ENCODE measurements at regions not wholly inside any gene's neighbourhood (a gene's known extent, or its start where the extent isn't known, plus 50 kb on each side); places are given as distances from the start of the nearest gene placed in this dataset.

GRCh38 chr2:14557916-14558315, 74.6 kb upstream of the LRATD1 start:
- H3K27me3 ChIP-seq (ENCODE audit: control insufficient read depth, low read length) = no peaks in the 10 kb centered on the region
- no peak overlapping the region for H3K4me3 ChIP-seq (ENCODE audit: low read length)
- H3K4me2 ChIP-seq (ENCODE audit: low read length) = no peak overlapping the region
- H4K20me1 ChIP-seq (ENCODE audit: control insufficient read depth, insufficient read depth, low read depth, low read length) = no peaks in the 10 kb centered on the region
- no peak for TF ChIP-seq CTCF (IDR thresholded peaks at IDR 0.05; ENCODE audit: low read depth, low read length, poor library complexity, severe bottlenecking)
- no peak for TF ChIP-seq EZH2phosphoT487 (IDR thresholded peaks at IDR 0.05; ENCODE audit: borderline replicate concordance, low read length)
- no peaks in the 10 kb centered on the region for H3K9me2 ChIP-seq (replicated peaks; ENCODE audit: control insufficient read depth, low read length)
- no peaks in the 10 kb centered on the region for H3K36me3 ChIP-seq (ENCODE audit: control insufficient read depth, low read length)
- H3K27ac ChIP-seq (ENCODE audit: low read depth, low read length) = no peak overlapping the region
- H3K4me1 ChIP-seq (ENCODE audit: control insufficient read depth, low read length) = no peaks in the 10 kb centered on the region
- no peaks in the 10 kb centered on the region for H3F3A ChIP-seq (ENCODE audit: control insufficient read depth, insufficient read depth)
- no peaks in the 10 kb centered on the region for H3K9me3 ChIP-seq (ENCODE audit: control insufficient read depth, insufficient read depth, low read length)
- H3K79me2 ChIP-seq (ENCODE audit: control insufficient read depth, low read length) = no peaks in the 10 kb centered on the region

- H3K79me2 ChIP-seq (ENCODE audit: control insufficient read depth, low read length) = no peaks in the 10 kb centered on the region
- no peak overlapping the region for H3K4me2 ChIP-seq (ENCODE audit: low read length)
- H3K27ac ChIP-seq (ENCODE audit: low read depth, low read length) = no peak overlapping the region
- H3K4me1 ChIP-seq (ENCODE audit: control insufficient read depth, low read length) = no peaks in the 10 kb centered on the region
- TF ChIP-seq EZH2phosphoT487 (IDR thresholded peaks at IDR 0.05; ENCODE audit: borderline replicate concordance, low read length) = no peak
- no peak for TF ChIP-seq CTCF (IDR thresholded peaks at IDR 0.05; ENCODE audit: low read depth, low read length, poor library complexity, severe bottlenecking)
- H4K20me1 ChIP-seq (ENCODE audit: control insufficient read depth, insufficient read depth, low read depth, low read length) = no peaks in the 10 kb centered on the region
- no peaks in the 10 kb centered on the region for H3K9me2 ChIP-seq (replicated peaks; ENCODE audit: control insufficient read depth, low read length)
- H3K4me3 ChIP-seq (ENCODE audit: low read length) = no peak overlapping the region
- no peaks in the 10 kb centered on the region for H3K36me3 ChIP-seq (ENCODE audit: control insufficient read depth, low read length)
- no peaks in the 10 kb centered on the region for H3K9me3 ChIP-seq (ENCODE audit: control insufficient read depth, insufficient read depth, low read length)
- no peaks in the 10 kb centered on the region for H3F3A ChIP-seq (ENCODE audit: control insufficient read depth, insufficient read depth)
- H3K27me3 ChIP-seq (ENCODE audit: control insufficient read depth, low read length) = no peaks in the 10 kb centered on the region
These were observed 74.1 kb upstream of the LRATD1 start for GRCh38 chr2:14558335-14558919.

GRCh38 chr2:14560716-14561115, 71.8 kb upstream of the LRATD1 start:
- TF ChIP-seq CTCF (IDR thresholded peaks at IDR 0.05; ENCODE audit: low read depth, low read length, poor library complexity, severe bottlenecking) (no peak), EZH2phosphoT487 (IDR thresholded peaks at IDR 0.05; ENCODE audit: borderline replicate concordance, low read length) (no peak)
- Histone ChIP-seq H3K27me3 (ENCODE audit: control insufficient read depth, low read length) (no peaks in the 10 kb centered on the region), H3K4me2 (ENCODE audit: low read length) (no peak overlapping the region), H3K79me2 (ENCODE audit: control insufficient read depth, low read length) (no peaks in the 10 kb centered on the region), H3K36me3 (ENCODE audit: control insufficient read depth, low read length) (no peaks in the 10 kb centered on the region), H3K9me2 (replicated peaks; ENCODE audit: control insufficient read depth, low read length) (no peaks in the 10 kb centered on the region), H3F3A (ENCODE audit: control insufficient read depth, insufficient read depth) (no peaks in the 10 kb centered on the region), H3K4me1 (ENCODE audit: control insufficient read depth, low read length) (no peaks in the 10 kb centered on the region), H3K27ac (ENCODE audit: low read depth, low read length) (no peak overlapping the region), H3K9me3 (ENCODE audit: control insufficient read depth, insufficient read depth, low read length) (no peaks in the 10 kb centered on the region), H4K20me1 (ENCODE audit: control insufficient read depth, insufficient read depth, low read depth, low read length) (no peaks in the 10 kb centered on the region), H3K4me3 (ENCODE audit: low read length) (no peak overlapping the region)

Measured in DOHH2 (cell line).